GM19372 (cell line): ENCODE measurements at regions not wholly inside any gene's neighbourhood (a gene's known extent, or its start where the extent isn't known, plus 50 kb on each side); places are given as distances from the start of the nearest gene placed in this dataset.
"Not testable (repeated sequence)": the region's sequence is repeated elsewhere in the genome, so short reads cannot be mapped to it uniquely, and the experiment has no call there.

ENCODE experiments used
- ATAC-seq: cut with Tn5 transposase; IDR thresholded peaks from one replicate; pipeline ENCODE4 v1.9.1; 2021; ENCODE audit warnings: mild to moderate bottlenecking, low read depth, moderate library complexity; ENCODE audit not compliant: unreplicated experiment

- no peak for ATAC-seq
Measured at GRCh38 chr21:35458405-35458804, 409.3 kb upstream of the RUNX1 start.

GRCh38 chr21:35457097-35457804 is 408.1 kb upstream of the RUNX1 start:
- no peak for ATAC-seq

GRCh38 chr21:35451276-35451675 is 402.2 kb upstream of the RUNX1 start:
- ATAC-seq = no peak

- ATAC-seq = no peak
Measured at GRCh38 chr21:35450830-35451229, 401.7 kb upstream of the RUNX1 start.

GRCh38 chr21:35449846-35450245 is 400.7 kb upstream of the RUNX1 start:
- no peak for ATAC-seq

- no peak for ATAC-seq
Measured at GRCh38 chr21:35448876-35449599, 399.9 kb upstream of the RUNX1 start.

- no peak for ATAC-seq
Measured at GRCh38 chr21:35444391-35444790, 395.3 kb upstream of the RUNX1 start.

GRCh38 chr21:35441868-35442582 is 392.9 kb upstream of the RUNX1 start:
- no peak for ATAC-seq

GRCh38 chr21:35438643-35439404 is 389.7 kb upstream of the RUNX1 start:
- ATAC-seq = no peak

- ATAC-seq = no peak
Measured at GRCh38 chr21:35437941-35438340, 388.8 kb upstream of the RUNX1 start.

GRCh38 chr21:35436899-35437298 is 387.8 kb upstream of the RUNX1 start:
- no peak for ATAC-seq

GRCh38 chr21:35432601-35433000 is 383.5 kb upstream of the RUNX1 start:
- not testable (repeated sequence) for ATAC-seq

- no peak for ATAC-seq
Measured at GRCh38 chr21:35430260-35430659, 381.2 kb upstream of the RUNX1 start.

GRCh38 chr21:35428937-35429336 is 379.8 kb upstream of the RUNX1 start:
- ATAC-seq = no peak

GRCh38 chr21:35428489-35428888 is 379.4 kb upstream of the RUNX1 start:
- no peak for ATAC-seq

GRCh38 chr21:35428001-35428320 is 378.9 kb upstream of the RUNX1 start:
- no peak for ATAC-seq

GRCh38 chr21:35427320-35428000 is 378.4 kb upstream of the RUNX1 start:
- ATAC-seq = no peak

- ATAC-seq = no peak
Measured at GRCh38 chr21:35426897-35427296, 377.8 kb upstream of the RUNX1 start.

GRCh38 chr21:35426469-35426868 is 377.4 kb upstream of the RUNX1 start:
- no peak for ATAC-seq

- ATAC-seq = no peak
Measured at GRCh38 chr21:35424122-35424521, 375.0 kb upstream of the RUNX1 start.
